HG03045 (cell line): ENCODE measurements at regions not wholly inside any gene's neighbourhood (a gene's known extent, or its start where the extent isn't known, plus 50 kb on each side); places are given as distances from the start of the nearest gene placed in this dataset.

Source experiments
- ATAC-seq: cut with Tn5 transposase; IDR thresholded peaks from one replicate; pipeline ENCODE4 v1.9.1; 2021; ENCODE audit warnings: mild to moderate bottlenecking, moderate library complexity; ENCODE audit not compliant: unreplicated experiment

DNA sequence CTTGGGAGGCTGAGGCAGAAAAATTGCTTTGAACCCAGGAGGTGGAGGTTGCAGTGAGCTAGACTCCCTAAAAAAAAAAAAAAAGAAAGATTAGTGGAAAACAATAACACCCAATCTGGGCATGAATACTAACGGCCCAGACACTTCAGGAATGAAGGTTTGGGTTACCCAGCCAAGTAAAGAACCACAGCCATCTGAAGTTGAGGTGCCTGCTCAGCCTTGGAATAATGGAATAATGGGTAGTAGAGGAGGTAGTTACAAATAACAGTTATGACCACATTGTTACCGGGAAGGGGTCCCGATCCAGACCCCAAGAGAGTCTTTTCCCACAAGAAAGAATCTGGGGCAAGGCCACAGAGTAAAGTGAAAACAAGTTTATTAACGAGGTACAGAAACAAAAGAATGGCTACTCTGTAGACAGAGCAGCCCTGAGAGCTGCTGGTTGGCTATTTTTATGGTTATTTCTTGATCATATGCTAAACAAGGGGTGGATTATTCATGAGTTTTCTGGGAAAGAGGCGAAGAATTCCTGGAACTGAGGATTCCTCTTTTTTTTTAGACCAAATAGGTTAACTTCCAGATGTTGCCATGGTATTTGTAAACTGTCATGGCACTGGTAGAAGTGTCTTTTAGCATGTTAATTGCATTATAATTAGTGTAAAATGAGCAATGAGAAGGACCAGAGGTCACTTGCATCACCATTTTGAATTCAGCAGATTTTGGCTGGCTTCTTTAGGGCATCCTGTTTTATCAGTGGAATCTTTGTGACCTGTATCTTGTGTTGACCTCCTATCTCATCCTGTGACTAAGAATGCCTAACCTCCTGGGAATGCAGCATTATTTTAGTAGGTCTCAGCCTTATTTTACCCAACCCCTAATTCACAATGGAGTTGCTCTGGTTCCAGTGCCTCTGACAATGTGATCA, 96.2 kb upstream of the HAAO start:
- ATAC-seq: no peak

GRCh38 chr2:42886921-42887320, 94.5 kb upstream of the HAAO start:
- ATAC-seq: no peak

GRCh38 chr2:42882756-42883155, 90.4 kb upstream of the HAAO start:
- no peak for ATAC-seq

DNA sequence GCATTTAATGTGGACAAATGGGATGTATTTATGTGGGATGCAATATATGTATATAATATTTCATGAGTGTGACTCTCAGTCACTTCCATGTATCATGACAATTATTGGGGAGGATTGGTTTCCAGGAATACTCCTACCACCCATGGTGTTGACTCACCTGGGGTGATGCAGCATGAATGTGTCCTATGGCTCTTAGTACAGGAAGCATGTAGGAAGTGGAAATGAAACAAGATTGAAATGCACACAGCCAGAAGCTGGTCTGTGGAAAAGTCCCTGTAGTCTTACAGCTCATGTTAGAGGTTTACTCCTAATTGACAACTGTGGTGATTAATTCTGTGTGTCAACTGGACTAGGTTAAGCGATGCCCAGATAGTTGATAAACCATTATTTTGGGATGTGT, 89.3 kb upstream of the HAAO start:
- no peak for ATAC-seq

DNA sequence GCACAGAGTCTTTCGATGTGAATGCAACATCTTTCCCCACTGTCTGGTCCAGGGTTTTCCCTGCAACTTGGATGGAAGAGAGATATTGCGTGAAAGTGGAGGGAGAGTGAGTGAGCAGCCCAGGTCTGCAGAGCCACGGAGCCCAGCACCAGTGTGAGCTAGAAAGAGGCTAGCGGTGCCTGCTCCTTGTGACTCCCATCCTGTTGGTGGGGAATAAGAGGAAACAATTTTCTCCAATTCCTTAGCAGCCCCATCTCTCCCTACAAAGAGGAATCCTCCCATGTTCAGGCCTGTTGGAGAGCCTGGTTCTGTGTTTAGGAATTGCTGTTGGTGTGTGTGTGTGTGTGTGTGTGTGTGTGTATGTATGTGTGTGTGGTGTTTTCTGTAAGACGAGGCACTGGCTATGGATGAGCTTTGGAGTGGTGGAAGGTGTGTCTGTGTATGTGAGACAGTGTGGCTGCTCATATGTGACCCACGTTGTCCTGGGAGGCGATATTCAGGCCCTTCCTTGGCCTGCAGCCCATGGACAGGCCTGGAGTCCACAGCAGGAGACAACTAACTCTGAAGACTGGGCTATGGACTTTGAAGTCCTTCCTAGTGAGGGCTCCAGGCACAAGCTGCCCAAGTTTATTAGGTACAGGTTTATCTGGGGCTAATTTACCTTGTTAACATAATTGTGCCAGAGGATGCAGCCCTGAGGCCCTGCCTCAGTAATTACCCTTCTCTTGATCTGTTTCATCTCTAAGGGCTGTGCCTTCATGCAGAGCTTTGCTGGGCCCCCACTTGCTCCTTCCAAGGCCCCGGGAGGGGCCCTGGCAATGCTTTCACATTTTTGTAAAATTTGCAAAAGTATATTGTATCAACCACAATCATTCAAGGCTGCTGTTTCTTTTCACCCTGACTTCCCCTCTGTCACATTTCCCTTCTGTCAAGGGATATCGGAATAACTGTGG, 88.6 kb upstream of the HAAO start:
- ATAC-seq: no peak

DNA sequence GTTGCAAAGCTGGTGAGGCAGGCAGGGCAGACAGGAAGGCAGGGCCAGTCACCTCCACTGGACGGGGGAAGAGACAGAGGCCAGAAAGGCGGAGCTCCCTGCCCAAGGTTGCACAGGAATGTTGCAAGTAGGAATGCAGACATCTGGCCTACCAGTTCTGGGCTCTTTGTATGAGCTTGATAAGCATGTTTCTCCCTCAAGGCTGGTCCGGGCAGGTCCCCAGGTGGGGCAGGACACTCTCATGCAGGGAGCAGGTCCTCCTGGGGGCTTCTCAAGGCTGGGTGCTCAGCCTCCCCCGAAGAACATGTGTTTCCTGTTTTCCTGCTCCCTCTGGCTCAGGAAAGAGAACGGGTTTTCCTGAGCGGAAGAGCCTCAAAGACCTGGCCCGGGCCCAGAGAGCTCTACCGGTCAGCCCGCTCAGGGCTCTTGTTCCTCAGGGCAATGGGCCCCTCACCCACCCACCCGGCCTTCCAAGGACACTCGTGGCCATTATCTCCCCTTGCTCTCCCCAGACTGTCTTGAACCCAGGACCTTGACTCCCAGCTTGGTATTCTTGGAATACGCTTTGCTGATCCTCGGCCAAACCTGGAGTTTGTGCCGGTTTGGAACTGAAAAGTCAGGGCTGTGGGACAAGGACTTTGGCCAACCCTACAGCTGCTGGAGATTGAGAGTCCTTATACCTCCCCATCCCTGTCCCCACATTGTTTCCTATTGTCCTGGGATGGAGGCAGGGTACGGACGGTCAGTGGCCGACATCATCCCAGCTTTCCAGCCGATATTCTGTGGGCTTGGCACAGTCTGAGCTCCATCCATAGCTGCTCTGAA, 87.7 kb upstream of the HAAO start:
- no peak for ATAC-seq

DNA sequence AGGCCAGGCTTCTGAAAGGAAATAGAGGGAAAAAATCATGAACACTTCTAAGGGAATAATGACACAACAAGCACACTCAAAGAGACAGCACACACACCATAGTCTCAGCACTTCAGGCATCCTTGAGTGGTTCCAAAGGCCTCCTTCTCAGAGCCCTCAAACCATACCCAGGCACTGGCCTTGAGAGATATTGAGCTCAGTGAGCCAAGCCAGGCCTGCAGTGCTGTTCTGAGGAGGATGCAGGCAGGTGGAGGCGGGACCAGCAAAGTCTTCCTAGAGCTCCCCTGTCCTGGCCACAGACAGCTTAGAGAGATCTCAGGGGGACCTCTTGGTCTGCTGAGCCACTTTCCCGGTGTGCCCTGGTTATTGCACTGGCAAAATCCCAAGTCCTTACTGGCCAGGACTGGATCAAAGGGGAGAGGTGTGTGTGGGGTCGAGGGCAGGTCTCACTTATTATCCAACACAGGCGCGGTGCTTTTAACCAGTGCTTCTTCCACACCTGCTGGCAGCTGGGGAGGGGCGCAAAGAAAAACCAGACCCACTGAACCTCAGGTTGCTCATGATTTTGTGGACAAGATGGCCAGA, 86.8 kb upstream of the HAAO start:
- ATAC-seq: no peak

DNA sequence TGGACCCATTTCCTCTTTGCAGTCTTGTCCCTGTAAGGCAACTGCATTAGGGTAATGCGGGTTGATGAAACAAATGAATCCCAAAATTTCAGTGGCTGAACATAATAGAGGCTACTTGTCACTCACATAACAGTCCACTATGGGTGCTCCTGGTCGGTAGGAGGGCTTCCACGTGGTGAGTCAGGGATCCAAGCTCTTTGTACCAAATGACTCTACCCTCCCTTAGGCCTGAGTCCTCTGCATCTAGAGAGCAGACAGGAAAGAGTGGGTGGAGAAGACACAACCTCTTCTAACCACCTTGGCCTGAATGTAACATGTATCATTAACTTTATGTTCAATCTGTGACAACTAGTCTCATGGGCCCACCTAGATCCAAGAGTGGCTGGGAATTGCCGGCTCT, 86.2 kb upstream of the HAAO start:
- peak; percentile 47 for ATAC-seq

DNA sequence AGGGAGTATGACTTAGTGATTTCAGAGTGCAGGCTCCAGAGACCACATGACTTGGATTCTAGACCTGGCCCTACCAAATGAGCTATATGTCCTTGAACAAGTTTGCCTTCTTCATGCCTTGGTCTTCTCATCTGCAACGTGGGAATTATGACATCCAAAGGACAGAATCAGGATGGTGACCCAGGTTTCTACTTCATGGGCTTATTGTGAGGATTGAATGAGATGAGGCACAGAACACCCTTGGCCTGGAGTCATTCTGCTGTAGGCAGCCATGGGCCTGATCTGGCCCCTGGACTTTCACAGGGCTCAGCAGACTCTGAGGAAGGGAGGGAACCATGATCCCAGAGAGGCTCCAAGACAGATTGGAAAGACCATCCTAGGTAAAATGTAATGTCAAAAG, 85.6 kb upstream of the HAAO start:
- ATAC-seq: no peak

DNA sequence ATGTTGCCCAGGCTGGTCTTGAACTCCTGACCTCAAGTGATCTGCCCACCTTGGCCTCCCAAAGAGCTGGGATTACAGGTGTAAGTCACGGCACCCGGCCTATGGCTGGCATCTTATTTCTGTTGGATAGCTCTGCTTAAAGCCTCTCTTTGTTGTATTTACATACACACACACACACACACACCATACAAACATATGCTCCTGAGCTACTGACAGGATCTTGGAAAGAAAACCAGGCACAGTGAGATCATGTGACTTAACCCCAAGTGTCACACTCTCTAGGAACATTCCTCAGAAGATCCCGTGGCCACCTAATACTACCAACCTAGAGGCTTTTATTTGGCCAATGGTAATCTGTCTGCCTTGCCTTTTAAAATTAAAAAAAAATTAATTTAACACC, 85.1 kb upstream of the HAAO start:
- no peak for ATAC-seq

DNA sequence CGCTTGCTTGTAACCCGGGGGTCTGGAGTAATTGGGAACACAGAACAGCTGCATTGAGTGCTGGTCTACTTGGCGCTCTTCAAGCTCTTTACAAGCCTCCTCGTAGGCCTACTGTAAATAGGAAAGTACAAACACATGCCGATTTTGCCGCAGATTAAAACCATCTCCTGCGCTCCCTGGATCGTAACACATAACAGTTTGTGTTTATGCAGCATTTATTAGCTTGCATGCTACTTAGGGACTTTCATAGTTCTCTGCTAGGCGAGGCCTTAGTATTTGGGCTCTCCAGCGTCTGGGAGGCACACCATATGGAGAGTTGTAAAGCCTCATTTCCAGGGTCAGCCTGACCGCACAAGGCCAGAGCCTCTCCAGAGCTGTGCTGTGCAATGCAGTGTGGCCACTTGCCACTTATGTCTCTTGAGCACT, 84.0 kb upstream of the HAAO start:
- no peak for ATAC-seq

- no peak for ATAC-seq
Observed at GRCh38 chr2:42875880-42876279, 83.5 kb upstream of the HAAO start.

DNA sequence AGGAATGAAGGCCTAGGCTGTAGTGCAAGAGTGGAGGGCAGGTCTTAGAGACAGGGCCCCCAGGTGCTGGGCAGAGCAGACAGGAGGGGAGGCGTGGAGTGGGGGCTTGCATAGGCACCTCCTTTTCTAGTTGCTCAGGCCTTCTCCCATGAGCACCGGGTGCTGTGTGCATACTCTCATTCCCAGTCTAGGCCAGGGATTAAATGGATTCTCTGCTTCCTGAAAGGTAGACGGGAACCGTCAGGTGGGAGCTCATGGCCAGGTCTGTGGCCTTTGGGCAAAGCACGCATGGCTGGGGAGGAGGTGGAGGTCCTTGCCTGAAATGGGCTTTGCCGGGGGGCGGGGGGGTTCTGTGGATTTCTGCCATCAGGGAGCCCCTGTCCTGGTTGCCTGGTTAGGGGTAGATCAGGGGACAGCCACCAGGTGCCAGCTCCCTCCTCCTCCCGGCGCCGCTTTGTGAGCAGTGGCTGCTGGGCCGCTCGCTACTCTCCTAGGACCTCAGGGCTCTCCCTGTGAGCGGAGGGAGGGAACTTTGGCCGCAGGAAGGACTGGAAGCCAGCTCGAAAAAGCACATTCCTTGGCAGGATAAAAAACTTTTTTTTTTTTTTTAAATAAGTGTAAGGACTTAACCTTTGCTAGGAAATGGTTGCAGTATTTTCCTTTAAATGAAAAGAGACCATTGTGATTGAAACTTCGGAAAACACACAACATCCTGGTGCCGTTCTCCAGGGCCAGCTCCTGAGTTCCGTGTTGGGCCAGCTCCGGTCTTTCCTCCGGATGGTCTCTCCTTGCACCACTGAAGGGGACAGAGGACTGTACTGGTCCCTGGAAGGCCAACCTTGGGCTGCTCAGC, 82.8 kb upstream of the HAAO start:
- ATAC-seq: no peak

DNA sequence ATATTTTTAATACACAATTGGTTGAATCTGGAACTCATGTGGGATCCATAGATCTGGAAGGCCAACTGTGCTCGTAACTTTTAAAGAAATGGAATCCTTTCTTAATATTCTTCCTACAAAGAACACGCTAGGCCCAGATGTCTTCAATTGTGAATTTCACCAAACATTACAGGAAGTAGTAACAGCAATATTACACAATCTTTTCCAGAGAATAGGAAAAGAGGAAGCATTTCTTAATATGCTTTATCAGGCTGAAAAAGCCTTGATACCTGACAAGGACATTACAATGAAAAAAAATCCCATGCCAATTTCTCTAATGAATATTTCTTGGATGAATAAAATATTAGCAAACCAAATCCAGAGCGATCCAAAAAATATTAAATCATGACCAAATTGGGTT, 80.3 kb upstream of the HAAO start:
- ATAC-seq: no peak

DNA sequence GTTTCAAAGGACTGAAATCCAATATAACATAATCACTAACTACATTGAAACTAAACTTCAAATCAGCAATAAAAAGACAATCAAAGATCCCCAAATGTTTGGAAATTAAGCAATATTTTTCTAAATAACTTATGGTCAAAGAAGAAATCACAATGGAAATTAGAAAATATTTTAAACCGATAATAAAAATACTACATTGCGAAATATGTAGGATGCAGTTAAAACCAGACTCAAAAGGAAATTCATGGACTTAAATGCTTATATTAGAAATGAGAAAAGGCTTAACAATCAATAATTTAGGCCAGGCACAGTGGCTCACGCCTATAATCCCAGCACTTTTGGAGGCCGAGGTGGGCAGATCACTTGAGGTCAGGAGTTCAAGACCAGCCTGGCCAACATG, 79.0 kb upstream of the HAAO start:
- ATAC-seq: no peak

DNA sequence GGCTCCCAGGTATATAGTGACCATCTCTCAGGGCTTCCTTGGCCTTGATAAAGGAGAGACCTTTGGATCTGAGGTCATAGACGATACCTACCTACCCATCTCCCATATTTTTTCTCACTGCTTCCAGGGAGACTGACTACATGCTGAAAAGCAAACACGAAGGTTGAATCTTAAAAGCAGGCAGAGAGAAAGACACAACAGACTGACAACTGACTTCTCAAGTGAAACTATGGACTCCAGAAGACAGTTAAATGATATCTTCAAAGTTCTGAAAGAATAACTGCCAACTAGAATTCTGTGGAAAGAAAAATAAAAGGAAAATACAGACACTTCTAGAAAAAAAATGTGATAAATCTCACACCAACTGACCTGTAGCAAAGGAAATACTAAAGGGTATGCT, 76.5 kb upstream of the HAAO start:
- ATAC-seq: no peak

DNA sequence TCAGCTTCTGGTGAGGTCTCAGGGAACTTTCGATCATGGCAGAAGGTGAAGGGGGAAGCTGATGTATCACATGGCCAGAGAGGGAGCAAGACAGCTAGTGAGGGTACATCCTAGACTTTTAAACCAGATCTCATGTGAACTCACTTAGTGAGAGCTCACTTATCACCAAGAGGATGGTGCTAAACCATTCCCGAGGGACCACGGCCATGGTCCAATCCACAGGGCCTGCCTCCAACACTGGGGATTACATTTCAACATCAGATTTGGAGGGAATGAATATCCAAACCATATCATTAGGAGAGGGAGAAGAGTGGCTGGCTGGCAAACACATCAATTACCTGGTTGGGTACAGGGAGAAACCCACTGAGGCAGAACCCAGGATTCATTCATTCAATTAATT, 75.7 kb upstream of the HAAO start:
- ATAC-seq: no peak

DNA sequence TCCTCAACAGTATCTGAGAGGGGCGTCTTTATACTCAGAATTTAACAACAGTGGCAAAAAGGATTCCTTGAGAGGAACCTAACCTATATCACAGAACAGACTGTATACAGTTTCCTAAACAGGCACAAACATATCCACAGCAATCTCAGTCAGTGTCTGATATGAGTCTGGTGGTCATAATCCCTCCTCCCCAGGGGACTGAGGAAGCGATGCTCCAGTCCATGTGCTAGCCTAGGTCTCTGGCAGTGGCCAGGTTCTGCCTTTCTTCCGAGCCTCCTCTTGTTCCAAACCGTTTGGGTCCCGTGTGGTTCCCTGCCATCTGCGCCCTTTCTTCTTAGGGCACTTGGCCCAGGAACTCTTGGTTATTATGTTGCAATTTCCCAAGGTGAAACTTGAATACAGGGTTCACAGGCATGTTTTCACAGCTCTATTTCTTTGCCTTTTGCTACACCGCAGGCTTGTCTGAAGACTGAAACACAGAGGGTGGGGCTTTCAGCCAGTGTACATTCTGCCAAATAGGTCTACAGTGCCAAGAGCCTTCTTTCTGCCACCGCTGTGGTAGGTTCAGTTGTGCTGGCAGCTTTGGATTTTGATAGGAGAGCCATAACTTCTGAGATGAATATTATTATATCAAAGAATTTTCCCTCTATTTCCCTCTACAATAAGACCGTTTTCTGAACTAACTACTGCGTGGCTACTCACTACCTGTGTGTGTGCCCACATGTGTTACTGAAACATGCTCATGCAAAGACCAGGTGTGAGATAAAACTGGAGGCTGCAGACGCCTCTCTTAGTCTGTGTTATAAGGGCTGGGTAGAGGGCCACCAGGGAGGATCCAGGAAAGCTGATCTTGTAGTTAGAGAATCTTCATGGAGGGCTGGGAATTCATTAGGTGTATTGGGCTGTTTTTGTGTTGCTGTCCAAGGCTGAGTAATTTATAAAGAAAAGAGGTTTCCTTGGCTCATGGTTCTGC, 75.0 kb upstream of the HAAO start:
- no peak for ATAC-seq
